GM19240 (cell line): ENCODE measurements at regions not wholly inside any gene's neighbourhood (a gene's known extent, or its start where the extent isn't known, plus 50 kb on each side); places are given as distances from the start of the nearest gene placed in this dataset.

Experiments
- DNase-seq: peaks from one replicate; pipeline ENCODE4 v3.0.0; 2011; ENCODE audit warnings: low spot score; ENCODE audit not compliant: insufficient read length

DNA sequence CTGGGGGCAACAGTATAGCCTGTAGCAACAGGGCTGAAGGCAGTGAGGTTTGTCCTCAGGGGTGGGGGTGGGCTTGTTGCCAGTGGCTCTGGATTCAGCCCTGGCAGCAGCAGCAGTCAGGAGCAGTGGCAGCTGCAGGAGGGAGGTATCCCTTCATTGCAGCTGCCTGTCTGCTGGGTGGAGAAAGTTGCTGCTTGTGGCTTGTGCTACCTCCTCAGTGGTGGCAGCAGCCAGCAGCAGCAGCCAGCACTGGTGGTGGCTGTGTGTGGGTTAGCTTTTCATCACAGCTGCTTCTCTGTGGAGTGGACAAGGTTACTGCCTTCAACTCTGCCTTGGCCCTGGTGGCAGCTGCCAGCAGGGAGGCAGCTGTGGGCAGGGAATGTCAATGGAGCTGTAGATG lies 94.9 kb downstream of the ARL6IP6 start:
- no peak for DNase-seq
